ENCODE measurements at regions not wholly inside any gene's neighbourhood (a gene's known extent, or its start where the extent isn't known, plus 50 kb on each side); places are given as distances from the start of the nearest gene placed in this dataset.

DNA sequence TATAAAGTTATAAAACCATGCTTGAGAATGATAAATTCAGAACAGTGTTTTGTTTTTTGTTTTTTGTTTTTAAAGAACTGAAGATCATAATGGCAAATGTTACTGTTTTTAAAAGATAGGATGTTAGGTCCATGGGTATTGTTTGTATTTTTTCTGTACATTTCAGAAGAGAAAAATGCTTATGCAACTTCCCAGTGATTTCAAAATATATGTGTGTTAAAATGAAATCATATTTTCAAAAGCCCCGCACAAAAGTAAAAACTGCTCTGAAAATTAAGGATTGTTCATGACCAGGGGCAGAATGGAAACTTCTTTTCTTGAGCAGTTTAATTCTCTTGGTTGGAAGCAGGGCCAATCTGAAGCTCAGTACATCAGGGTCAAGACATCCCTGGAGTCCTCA is 109.2 kb upstream of the SIRPG start:
- DNase-seq (ENCODE audit: low spot score), result no peak
- no peak overlapping the region for H3K4me3 Mint-ChIP-seq (ENCODE audit: unreplicated experiment)
- TF ChIP-seq, protein P1, sequence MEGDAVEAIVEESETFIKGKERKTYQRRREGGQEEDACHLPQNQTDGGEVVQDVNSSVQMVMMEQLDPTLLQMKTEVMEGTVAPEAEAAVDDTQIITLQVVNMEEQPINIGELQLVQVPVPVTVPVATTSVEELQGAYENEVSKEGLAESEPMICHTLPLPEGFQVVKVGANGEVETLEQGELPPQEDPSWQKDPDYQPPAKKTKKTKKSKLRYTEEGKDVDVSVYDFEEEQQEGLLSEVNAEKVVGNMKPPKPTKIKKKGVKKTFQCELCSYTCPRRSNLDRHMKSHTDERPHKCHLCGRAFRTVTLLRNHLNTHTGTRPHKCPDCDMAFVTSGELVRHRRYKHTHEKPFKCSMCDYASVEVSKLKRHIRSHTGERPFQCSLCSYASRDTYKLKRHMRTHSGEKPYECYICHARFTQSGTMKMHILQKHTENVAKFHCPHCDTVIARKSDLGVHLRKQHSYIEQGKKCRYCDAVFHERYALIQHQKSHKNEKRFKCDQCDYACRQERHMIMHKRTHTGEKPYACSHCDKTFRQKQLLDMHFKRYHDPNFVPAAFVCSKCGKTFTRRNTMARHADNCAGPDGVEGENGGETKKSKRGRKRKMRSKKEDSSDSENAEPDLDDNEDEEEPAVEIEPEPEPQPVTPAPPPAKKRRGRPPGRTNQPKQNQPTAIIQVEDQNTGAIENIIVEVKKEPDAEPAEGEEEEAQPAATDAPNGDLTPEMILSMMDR (IDR thresholded peaks at IDR 0.05), result no peak

GRCh38 chr20:1764136-1765033 is 106.8 kb upstream of the SIRPG start:
- Mint-ChIP-seq H3K27ac (ENCODE audit: unreplicated experiment) (no peak overlapping the region), H3K9me3 (ENCODE audit: low read depth) (no peaks in the 10 kb centered on the region), H3K27me3 (ENCODE audit: low read depth) (peaks cover 6% of the 10 kb centered on the region), H3K4me1 (ENCODE audit: low read depth) (peaks cover 10% of the 10 kb centered on the region), H3K36me3 (ENCODE audit: low read depth) (no peaks in the 10 kb centered on the region), H3K4me3 (ENCODE audit: unreplicated experiment) (no peak overlapping the region)
- DNase-seq (ENCODE audit: low spot score), result no peak
- TF ChIP-seq, protein P1 (IDR thresholded peaks at IDR 0.05), result peak; percentile 87

More for the DNA sequence above, 109.2 kb upstream of the SIRPG start:
- no peaks in the 10 kb centered on the region for H3K36me3 Mint-ChIP-seq (ENCODE audit: low read depth)
- no peak overlapping the region for H3K27ac Mint-ChIP-seq (ENCODE audit: unreplicated experiment)
- H3K4me1 Mint-ChIP-seq (ENCODE audit: low read depth), result peaks cover 4% of the 10 kb centered on the region
- H3K27me3 Mint-ChIP-seq (ENCODE audit: low read depth), result no peaks in the 10 kb centered on the region
- H3K9me3 Mint-ChIP-seq (ENCODE audit: low read depth), result no peaks in the 10 kb centered on the region

GRCh38 chr20:1761598-1761997 is 104.0 kb upstream of the SIRPG start:
- Mint-ChIP-seq H3K4me1 (ENCODE audit: low read depth) (peaks cover 10% of the 10 kb centered on the region), H3K4me3 (ENCODE audit: unreplicated experiment) (no peak overlapping the region), H3K27me3 (ENCODE audit: low read depth) (peaks cover 8% of the 10 kb centered on the region), H3K9me3 (ENCODE audit: low read depth) (no peaks in the 10 kb centered on the region), H3K27ac (ENCODE audit: unreplicated experiment) (no peak overlapping the region), H3K36me3 (ENCODE audit: low read depth) (no peaks in the 10 kb centered on the region)
- TF ChIP-seq, protein P1 (IDR thresholded peaks at IDR 0.05), result no peak
- no peak for DNase-seq (ENCODE audit: low spot score)

DNA sequence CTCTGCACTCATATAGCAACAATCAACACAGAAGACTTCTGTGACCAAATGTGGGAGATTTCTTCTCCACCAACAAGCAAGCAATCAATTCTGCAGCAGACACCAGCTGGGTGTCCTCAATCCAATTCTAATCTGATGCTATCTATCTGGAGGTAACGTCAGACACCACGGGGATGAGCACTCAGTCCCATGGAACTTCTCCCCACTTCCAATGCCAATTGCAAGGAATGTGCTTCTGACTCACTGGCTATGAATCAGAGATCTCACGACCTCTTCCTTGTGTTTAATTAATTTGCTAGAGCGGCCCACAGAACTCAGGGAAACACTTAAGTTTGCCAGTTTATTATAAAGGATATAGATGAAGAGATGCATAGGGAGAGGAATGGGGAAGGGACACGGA is 103.5 kb upstream of the SIRPG start:
- TF ChIP-seq, protein P1 (IDR thresholded peaks at IDR 0.05), result no peak
- no peaks in the 10 kb centered on the region for H3K9me3 Mint-ChIP-seq (ENCODE audit: low read depth)
- no peaks in the 10 kb centered on the region for H3K36me3 Mint-ChIP-seq (ENCODE audit: low read depth)
- no peak overlapping the region for H3K4me3 Mint-ChIP-seq (ENCODE audit: unreplicated experiment)
- no peak overlapping the region for H3K27ac Mint-ChIP-seq (ENCODE audit: unreplicated experiment)
- DNase-seq (ENCODE audit: low spot score), result no peak
- peaks cover 8% of the 10 kb centered on the region for H3K27me3 Mint-ChIP-seq (ENCODE audit: low read depth)
- H3K4me1 Mint-ChIP-seq (ENCODE audit: low read depth), result peaks cover 10% of the 10 kb centered on the region

DNA sequence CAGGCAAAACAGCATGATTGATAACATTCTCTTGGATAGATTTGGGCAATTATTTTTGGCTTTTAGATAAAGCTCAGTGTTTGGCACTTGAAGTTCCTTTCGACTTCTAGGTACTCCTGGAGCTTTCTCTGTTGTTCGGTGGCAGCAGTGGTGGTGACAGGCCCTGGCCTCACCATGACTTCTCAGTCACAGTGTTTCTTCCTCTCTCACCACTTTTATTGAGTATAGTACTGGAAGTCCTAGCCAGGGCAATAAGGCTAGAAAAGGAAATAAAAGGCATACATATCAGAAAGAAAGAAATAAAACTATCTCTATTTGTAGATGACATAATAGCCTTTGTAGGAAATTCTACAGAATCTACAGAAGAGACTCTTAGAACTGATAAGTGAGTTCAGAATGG is 101.2 kb upstream of the SIRPG start:
- no peaks in the 10 kb centered on the region for H3K36me3 Mint-ChIP-seq (ENCODE audit: low read depth)
- peaks cover 2% of the 10 kb centered on the region for H3K9me3 Mint-ChIP-seq (ENCODE audit: low read depth)
- TF ChIP-seq, protein P1 (IDR thresholded peaks at IDR 0.05), result no peak
- peaks cover 6% of the 10 kb centered on the region for H3K4me1 Mint-ChIP-seq (ENCODE audit: low read depth)
- no peak for DNase-seq (ENCODE audit: low spot score)
- H3K27ac Mint-ChIP-seq (ENCODE audit: unreplicated experiment), result no peak overlapping the region
- H3K4me3 Mint-ChIP-seq (ENCODE audit: unreplicated experiment), result no peak overlapping the region
- H3K27me3 Mint-ChIP-seq (ENCODE audit: low read depth), result peaks cover 18% of the 10 kb centered on the region

Data from chondrocyte (in vitro differentiated cells).